Fibroblast of peridontal ligament (primary cell): ENCODE measurements at regions not wholly inside any gene's neighbourhood (a gene's known extent, or its start where the extent isn't known, plus 50 kb on each side); places are given as distances from the start of the nearest gene placed in this dataset.

Experiments
- DNase-seq: peaks from one replicate; pipeline ENCODE4 v3.0.0-alpha.2; 2010; ENCODE audit errors: extremely low read depth

DNA sequence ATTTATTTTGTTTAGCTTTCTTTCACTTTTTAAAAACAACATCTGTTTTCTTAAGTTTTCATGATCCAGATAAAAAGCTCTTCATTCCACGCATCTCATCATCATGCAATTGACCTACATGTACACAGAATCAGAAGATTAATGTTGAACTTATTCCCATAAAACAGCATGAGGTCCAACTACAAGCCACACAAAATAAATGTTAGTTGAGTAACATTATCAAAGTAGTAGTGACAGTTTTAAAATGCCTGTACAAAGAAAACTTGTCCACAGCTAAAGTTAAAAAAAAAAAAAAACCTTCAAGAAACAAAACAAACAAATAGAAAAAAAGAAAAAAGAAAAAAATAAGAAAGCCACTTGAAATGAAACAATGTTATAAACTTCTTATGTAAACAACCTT, 846.3 kb downstream of the TLE1 start:
- no peak for DNase-seq

DNA sequence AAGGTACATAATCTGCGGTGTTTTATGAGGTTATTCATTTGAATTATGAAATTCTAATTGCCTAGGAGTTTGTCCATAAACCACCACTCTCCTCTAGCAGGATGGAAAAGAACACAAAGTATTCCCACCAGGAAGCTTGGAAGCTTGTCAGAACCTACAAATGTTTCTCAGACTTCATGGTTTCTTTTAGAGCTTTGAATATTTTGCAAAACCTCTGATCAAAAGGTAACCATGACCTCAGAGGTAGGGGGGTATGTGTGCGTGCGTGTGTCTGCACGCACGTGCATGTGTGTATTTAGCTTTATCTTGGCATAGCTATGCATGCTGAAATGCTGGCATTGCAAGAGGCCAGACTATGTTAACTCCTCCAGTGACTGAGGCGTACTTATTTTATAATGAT, 847.0 kb downstream of the TLE1 start:
- peak; percentile 59 for DNase-seq

DNA sequence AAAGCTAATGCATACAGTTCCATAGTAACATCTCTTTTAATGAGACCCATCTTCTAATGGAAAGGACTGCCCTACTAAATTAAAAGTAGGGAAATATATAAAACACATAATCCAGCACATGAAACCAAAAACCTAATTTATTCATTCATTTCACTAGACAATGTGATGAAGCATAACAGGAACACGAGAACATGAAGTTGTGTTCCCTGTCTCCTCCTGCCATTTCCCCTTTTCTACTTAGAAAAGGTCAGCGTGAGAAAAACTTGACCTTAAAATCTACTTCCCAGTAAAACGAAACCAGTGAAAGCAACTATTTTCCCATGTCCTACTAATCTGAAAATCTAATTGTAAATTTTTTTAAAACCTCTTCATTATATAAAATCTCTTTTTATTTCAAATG, 847.5 kb downstream of the TLE1 start:
- DNase-seq = no peak

- peak; percentile 95 for DNase-seq
Measured at GRCh38 chr9:80839821-80840675, 849.3 kb downstream of the TLE1 start.

DNA sequence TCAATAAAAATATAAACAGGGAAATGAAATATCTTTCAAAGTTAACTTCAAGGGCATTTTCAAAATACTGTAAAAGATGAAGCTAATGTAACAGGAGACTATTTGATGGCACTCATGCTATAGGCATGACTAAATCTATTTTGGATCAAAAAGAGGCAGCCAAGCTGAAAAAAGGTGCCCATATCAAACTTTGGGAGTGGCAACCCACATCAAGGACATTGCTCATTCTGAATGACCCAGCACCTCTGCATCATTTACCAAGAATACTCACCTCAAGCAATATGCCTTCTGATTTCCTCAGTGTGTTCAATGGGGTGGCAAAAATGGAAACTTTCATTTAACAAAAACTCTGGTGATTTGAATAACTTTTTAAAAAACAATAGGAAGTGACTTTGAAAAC, 853.3 kb downstream of the TLE1 start:
- no peak for DNase-seq

- DNase-seq = no peak
Measured at GRCh38 chr9:80831751-80832150, 857.6 kb downstream of the TLE1 start.

- no peak for DNase-seq
Measured at GRCh38 chr9:80811656-80812055, 877.7 kb downstream of the TLE1 start.

DNA sequence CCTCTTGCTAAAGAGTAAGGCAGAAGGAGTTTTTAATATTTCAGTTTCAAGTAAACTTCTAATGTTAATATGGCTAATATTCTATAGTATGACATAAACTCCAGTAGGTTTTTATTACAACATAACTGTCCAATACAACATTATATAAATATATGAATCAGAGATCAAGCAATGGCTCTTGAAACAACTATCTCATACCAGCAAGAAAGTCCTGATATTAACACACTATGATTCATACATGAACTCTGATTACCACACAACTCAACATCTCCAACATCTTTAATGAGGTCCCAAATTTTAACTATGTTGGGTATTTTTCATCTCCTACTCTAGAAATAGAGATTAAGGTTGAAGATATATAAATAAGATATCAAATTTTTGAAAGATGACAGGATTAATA, 878.3 kb downstream of the TLE1 start:
- DNase-seq = peak; percentile 34

DNA sequence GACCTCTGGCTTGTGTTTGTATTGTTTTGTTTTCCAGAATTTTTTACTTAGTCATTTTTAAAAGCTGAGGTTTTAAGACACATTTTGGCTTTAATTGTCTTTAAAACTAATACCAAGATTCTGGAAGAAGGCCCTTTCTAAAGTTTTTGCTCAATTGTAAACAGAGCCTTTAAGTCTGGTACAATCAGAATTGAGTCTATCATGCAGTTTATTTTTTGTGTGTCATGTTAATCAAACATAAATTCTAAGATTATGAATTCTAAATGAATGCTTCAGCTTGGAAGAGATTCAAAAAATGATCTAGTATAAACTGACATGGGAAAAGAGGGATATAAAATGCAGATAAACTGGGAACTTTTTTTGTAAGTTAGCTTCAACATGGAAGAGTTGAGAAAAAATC, 882.7 kb downstream of the TLE1 start:
- peak; percentile 36 for DNase-seq

GRCh38 chr9:80804873-80805272, 884.5 kb downstream of the TLE1 start:
- no peak for DNase-seq

GRCh38 chr9:80797831-80798688, 891.3 kb downstream of the TLE1 start:
- peak; percentile 95 for DNase-seq

DNA sequence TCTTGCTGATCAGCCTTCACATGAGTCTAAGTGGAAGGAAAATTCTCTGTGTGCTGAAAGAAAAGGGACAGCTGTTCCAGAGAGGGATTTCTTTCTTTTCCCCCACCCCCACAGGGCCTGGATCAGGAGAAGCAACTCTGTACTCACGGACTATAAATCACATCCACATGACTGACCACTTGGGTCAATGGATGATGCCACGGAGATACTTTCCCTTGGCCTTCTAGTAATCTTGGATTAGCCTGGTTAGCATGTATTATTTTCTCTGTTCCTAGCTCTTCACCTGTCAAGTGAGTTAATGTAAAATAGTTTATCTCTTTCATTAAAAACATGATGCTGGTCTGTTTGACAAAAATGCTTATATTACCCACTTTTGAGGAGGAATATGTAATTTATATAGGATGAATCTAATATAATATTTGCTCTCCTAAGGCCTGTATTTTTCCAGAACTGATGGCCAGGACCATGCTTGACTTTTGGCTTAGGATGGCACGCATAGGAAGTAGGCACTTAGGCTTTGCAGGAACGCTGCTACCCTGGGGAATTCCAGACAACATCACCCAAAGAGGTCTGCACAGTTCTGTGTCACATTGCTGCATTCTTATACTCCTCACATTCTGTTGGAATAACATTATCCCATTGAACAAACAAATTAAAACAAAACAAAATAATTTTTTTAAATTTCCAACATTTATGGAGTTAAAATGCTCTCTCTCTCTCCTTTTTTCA, 892.1 kb downstream of the TLE1 start:
- peak; percentile 12 for DNase-seq

DNA sequence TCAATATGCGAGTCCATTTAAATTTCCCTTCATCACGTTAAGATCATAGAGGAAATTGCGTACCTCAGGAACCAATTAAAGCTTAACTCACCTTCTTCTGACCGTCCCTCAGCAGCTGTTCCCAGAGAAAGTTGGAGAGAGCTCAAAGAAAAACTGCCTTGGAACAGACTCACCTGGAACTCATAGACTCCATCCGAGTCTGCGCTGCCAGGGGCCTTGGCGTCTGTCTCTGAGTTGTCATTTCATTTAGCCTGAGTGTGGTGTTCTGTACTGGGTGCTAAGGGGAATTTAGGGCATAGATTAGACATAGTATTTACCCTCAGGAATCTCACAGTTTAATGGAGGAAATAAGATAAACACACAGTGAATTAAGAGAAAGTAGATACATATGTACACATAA, 892.7 kb downstream of the TLE1 start:
- no peak for DNase-seq

DNA sequence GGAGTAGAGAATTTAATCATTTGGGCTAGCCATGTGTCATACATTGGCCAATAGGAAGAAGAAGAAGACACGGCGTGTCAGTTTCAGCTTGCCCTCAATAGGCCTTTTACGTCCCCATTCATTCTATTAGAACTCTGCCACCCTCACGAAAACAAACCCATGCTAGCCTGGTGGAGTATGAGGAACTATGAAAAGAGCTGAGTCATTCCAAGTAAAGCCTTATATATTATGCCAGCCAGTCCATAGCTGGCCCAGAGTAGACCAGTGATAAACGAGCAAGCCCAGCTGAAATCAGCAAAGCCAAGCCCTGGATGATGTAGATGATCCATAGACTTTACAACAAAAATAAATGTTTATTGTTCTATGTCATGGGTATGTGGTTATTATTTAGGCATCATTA, 895.1 kb downstream of the TLE1 start:
- no peak for DNase-seq

- DNase-seq = no peak
Measured at GRCh38 chr9:80793706-80794105, 895.6 kb downstream of the TLE1 start.

DNA sequence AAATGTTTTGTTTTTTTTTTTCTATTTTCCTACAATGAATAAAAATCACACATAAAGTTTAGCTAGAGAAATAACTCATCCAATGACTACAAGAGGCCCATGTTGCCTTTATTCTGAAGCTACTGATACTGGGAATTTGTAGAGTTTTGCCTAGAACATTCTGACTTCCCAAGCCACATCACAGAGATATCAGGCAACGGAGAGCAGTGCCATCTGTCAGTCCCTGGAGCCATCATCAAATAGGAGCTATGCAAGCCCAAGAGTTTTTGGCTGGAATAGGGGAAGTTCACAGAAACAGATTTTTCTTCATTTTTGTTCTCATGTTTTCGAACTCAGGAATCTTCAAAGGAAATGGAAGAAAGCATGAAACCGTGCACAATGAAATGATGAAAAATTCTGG, 896.6 kb downstream of the TLE1 start:
- no peak for DNase-seq

DNA sequence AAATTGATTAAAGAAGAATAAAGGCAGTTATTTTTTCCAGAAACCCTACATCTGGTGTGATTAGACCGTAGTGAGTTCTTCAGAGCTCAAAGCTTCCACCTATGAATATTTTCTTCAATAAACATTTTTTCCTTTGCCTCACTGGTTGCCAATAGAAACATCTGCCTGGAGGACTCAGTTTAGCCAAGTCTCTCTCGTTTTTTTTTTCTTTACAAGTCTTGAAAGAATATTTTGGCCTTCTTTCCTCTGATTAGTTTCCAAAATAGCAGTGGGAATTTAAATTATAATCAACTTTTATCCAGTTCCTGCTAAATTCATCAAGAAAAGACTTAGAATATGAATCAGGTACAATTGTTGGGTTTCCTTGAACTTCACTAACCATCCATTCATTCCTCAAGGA, 897.5 kb downstream of the TLE1 start:
- no peak for DNase-seq

DNA sequence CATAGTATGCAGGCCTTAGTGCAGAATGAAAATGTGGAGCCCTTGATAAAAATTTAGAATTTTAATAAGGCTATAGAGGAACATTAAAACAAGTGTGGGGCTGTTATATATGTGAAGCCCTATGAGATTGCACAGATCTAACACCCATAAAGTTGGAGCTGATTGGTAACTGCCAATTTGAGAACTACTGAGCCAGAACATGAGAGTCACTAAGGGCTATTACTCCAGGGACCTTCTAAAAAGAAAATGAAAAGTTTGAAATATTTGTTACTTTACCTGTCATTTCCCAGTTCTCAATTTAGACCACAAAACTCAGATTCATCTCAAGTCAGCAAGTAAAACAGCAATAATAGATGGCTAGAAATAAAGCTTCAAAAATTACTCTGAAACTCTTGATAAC, 898.6 kb downstream of the TLE1 start:
- DNase-seq = no peak

DNA sequence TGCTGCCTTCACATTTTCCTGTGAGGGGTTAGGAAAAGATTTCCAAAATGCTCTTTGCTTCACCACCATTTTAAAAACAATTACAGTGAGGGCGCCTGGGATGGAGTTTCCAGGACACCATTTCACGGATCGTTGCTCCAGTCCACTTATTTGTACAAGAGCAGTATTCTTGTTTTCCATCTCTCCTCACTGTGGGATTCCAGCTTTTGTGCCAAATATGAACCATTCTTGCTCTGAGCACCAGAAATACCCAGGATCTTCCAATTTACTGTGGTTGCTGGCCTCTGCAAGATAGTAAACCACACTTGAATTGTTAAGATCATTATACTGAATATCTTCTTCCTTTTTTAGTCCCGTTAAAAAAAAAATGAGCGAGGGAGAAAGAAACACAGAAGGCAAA, 899.5 kb downstream of the TLE1 start:
- DNase-seq = peak; percentile 93

GRCh38 chr9:80787636-80788035, 901.7 kb downstream of the TLE1 start:
- DNase-seq = no peak

DNA sequence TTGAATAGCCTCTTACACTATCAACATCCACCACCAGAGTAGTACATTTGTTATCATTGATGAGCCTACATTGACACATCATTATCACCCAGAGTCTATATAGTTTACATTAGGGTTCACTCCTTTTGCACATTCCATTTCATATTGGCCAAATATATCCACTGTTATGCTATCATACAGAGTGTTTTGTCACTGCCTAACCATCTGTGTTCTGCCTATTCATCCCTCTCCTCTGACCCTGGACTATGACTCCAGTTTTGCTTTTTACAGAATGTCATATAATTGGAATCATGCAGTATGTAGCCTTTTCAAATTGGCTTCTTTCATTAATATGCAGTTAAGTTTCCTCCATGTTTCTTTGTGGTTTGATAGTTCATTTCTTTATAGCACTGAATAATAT, 904.7 kb downstream of the TLE1 start:
- no peak for DNase-seq

DNA sequence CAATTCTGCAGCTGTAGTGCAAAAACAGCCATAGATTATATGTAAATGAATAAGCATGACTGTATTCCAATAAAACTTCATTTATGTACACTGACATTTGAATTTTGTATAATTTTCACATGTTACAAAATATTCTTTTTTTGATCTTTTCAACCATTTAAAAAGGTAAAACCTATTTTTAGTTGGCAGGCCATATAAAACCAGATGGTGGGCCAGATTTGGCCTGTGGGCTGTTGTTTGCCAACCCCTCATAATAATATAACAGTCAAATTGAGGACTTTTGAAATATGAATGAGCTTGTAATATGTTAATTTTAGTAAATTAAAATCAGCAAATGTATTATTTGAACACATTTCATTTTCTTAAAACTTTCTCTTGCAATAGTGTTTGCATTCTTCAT, 913.4 kb downstream of the TLE1 start:
- no peak for DNase-seq
